GM10266 (cell line): ENCODE measurements at regions not wholly inside any gene's neighbourhood (a gene's known extent, or its start where the extent isn't known, plus 50 kb on each side); places are given as distances from the start of the nearest gene placed in this dataset.

Source experiments
- DNase-seq: peaks from one replicate; pipeline ENCODE4 v3.0.0; 2012; ENCODE audit errors: extremely low spot score
- CTCF ChIP-seq: IDR thresholded peaks from 2 replicates; pipeline ENCODE4 v1.5.1; 2012; ENCODE audit warnings: mild to moderate bottlenecking, low read depth; ENCODE audit not compliant: control insufficient read depth, insufficient read depth; ENCODE audit errors: missing control alignments

GRCh38 chr3:17982211-17982880, 239.9 kb upstream of the TBC1D5 start:
- DNase-seq: no peak
- no peak for TF ChIP-seq CTCF

- TF ChIP-seq CTCF: no peak
- no peak for DNase-seq
Measured at GRCh38 chr3:17980863-17981262, 238.4 kb upstream of the TBC1D5 start.

GRCh38 chr3:17979911-17980310, 237.5 kb upstream of the TBC1D5 start:
- no peak for DNase-seq
- no peak for TF ChIP-seq CTCF

- DNase-seq: no peak
- peak; percentile 8 for TF ChIP-seq CTCF
Measured at GRCh38 chr3:17979252-17979651, 236.8 kb upstream of the TBC1D5 start.

GRCh38 chr3:17974206-17974841, 231.9 kb upstream of the TBC1D5 start:
- TF ChIP-seq CTCF: no peak
- DNase-seq: no peak

- no peak for DNase-seq
- no peak for TF ChIP-seq CTCF
Measured at GRCh38 chr3:17972959-17973906, 230.8 kb upstream of the TBC1D5 start.
